B cell (primary cell): ENCODE measurements at regions not wholly inside any gene's neighbourhood (a gene's known extent, or its start where the extent isn't known, plus 50 kb on each side); places are given as distances from the start of the nearest gene placed in this dataset.

Experiments used
- ATAC-seq: fragments of 200-7000 bp; cut with Tn5 transposase; one replicate; pipeline ENCODE4 v1.10.0; 2021; ENCODE audit warnings: low read depth, mild to moderate bottlenecking, moderate number of reproducible peaks, moderate library complexity
- CTCF ChIA-PET: fragments of 350-600 bp; sonication (Branson Sonifier 250); formaldehyde crosslinking; loops from one replicate; lab custom pipeline; 2021; ENCODE audit warnings: antibody characterized with exemption, inconsistent platforms; lab: Charles Lee
- POLR2A ChIA-PET: fragments of 350-600 bp; sonication (Branson Sonifier 250); formaldehyde crosslinking; loops from one replicate; lab custom pipeline; 2021; ENCODE audit warnings: antibody characterized with exemption; lab: Charles Lee
- DNase-seq: peaks from one replicate; pipeline ENCODE4 v3.0.0; 2013
- H2AFZ ChIP-seq: 2 replicates; pipeline ENCODE4 v1.6.1; 2012; ENCODE audit warnings: mild to moderate bottlenecking, low read depth, low read length; ENCODE audit not compliant: insufficient read depth, poor library complexity, severe bottlenecking
- H3K27ac ChIP-seq, 2 donors: 1 replicate in 1 of 2; 2 replicates in 1 of 2; pipeline ENCODE4 v1.5.1; 2012 to 2013; ENCODE audit warnings: low read length in 2 of 2, mild to moderate bottlenecking in 2 of 2, moderate library complexity in 1 of 2
- H3K27me3 ChIP-seq, 4 experiments: fragments of 200-600 bp in 1 of 4; sonication (generic) in 1 of 4; replicated peaks in 1 of 4; 1 replicate in 2 of 4; 2 replicates in 2 of 4; pipeline versions ENCODE4 v1.6.1 to v1.7.0; 2013 to 2016; ENCODE audit warnings: low read length in 3 of 4, mild to moderate bottlenecking in 2 of 4, mixed read lengths in 1 of 4, moderate library complexity in 1 of 4; ENCODE audit not compliant: insufficient read depth in 4 of 4, control insufficient read depth in 3 of 4; ENCODE audit errors: control extremely low read depth in 1 of 4
- H3K36me3 ChIP-seq, 2 experiments: replicated peaks in 1 of 2; 1 replicate in 1 of 2; 2 replicates in 1 of 2; pipeline versions ENCODE4 v1.6.1 to v1.7.1; 2013; ENCODE audit warnings: low read length in 1 of 2; ENCODE audit not compliant: insufficient read depth in 2 of 2, control insufficient read depth in 1 of 2; ENCODE audit errors: control extremely low read depth in 1 of 2, extremely low read depth in 1 of 2
- H3K4me1 ChIP-seq, 2 donors: fragments of 200-600 bp in 1 of 2; sonication (generic) in 1 of 2; 1 replicate in 1 of 2; 2 replicates in 1 of 2; pipeline versions ENCODE4 v1.5.1 to v1.6.1; 2013 to 2017; ENCODE audit warnings: low read length in 2 of 2; ENCODE audit not compliant: control insufficient read depth in 2 of 2, insufficient read depth in 2 of 2
- H3K4me2 ChIP-seq: replicated peaks from 2 replicates; pipeline ENCODE3; 2012; ENCODE audit warnings: mild to moderate bottlenecking, low read depth, low read length; ENCODE audit not compliant: poor library complexity, severe bottlenecking
- H3K4me3 ChIP-seq, 5 experiments: fragments of 200-600 bp in 1 of 5; sonication (generic) in 1 of 5; 1 replicate in 3 of 5; 2 replicates in 2 of 5; pipeline versions ENCODE4 v1.5.1 to v1.7.0; 2011 to 2016; ENCODE audit warnings: low read length in 4 of 5, mild to moderate bottlenecking in 4 of 5, low read depth in 2 of 5, control low read depth in 1 of 5, moderate library complexity in 1 of 5; ENCODE audit not compliant: insufficient read depth in 1 of 5; ENCODE audit errors: control extremely low read depth in 1 of 5, extremely low read depth in 1 of 5
- H3K79me2 ChIP-seq: fragments of 200-600 bp; sonication (generic); one replicate; pipeline ENCODE4 v1.6.0; 2016; ENCODE audit warnings: low read length; ENCODE audit not compliant: control insufficient read depth, insufficient read depth
- H3K9ac ChIP-seq: fragments of 200-600 bp; sonication (generic); 2 replicates; pipeline ENCODE4 v1.6.1; 2017; ENCODE audit warnings: mild to moderate bottlenecking, low read length, moderate library complexity
- H3K9me3 ChIP-seq, 3 donors: one replicate each; pipeline versions ENCODE4 v1.6.1 to v1.7.1; 2013; ENCODE audit warnings: low read length in 2 of 3; ENCODE audit not compliant: control insufficient read depth in 2 of 3, insufficient read depth in 1 of 3; ENCODE audit errors: control extremely low read depth in 1 of 3
- H4K20me1 ChIP-seq: 2 replicates; pipeline ENCODE4 v1.6.0; 2012; ENCODE audit warnings: mild to moderate bottlenecking, low read length; ENCODE audit not compliant: insufficient read depth, control insufficient read depth, poor library complexity, severe bottlenecking
- H3K27ac Mint-ChIP-seq: one replicate; pipeline ENCODE4 v1.8.0; 2021; ENCODE audit warnings: mixed read lengths
- H3K27me3 Mint-ChIP-seq: one replicate; pipeline ENCODE4 v1.8.0; 2021; ENCODE audit warnings: mixed read lengths
- H3K4me1 Mint-ChIP-seq: one replicate; pipeline ENCODE4 v1.8.0; 2021; ENCODE audit warnings: mixed read lengths
- H3K4me3 Mint-ChIP-seq: one replicate; pipeline ENCODE4 v1.8.0; 2021; ENCODE audit warnings: mixed read lengths
- H3K9me3 Mint-ChIP-seq: one replicate; pipeline ENCODE4 v1.8.0; 2022; ENCODE audit warnings: mixed read lengths; ENCODE audit not compliant: insufficient read depth
- CTCF ChIP-seq: fragments of 200-600 bp; IDR thresholded peaks from one replicate; pipeline ENCODE4 v1.8.0; 2022; ENCODE audit warnings: antibody characterized with exemption, mild to moderate bottlenecking
- EZH2 ChIP-seq: IDR thresholded peaks from 2 replicates; pipeline ENCODE4 v1.6.1; 2012; ENCODE audit warnings: borderline replicate concordance, low read depth, mild to moderate bottlenecking, moderate library complexity, low read length; ENCODE audit not compliant: insufficient read depth, poor library complexity, severe bottlenecking
- WGBS: methylation state at CpG from one replicate; pipeline ENCODE4 v1.1.5; 2013; ENCODE audit warnings: missing lambda C conversion rate; ENCODE audit not compliant: insufficient coverage; 5-methylcytosine and 5-hydroxymethylcytosine counted together
- intact Hi-C: fragments of 100-400 bp; cut with micrococcal nuclease; formaldehyde crosslinking; loops from one replicate; pipeline ENCODE4 v1.10.0; 2022

GRCh38 chr20:57808264-57809070 lies 98.7 kb upstream of the PMEPA1 start:
- Histone ChIP-seq H3K9me3 (no peaks in the 10 kb centered on the region), H4K20me1 (no peaks in the 10 kb centered on the region), H3K4me1 (no peaks in the 10 kb centered on the region), H3K4me3 (no peak overlapping the region), H3K27me3 (peaks cover 0 to 6% (median 1%) of the 10 kb centered on the region in 4 experiments), H3K79me2 (no peaks in the 10 kb centered on the region), H2AFZ (no peak overlapping the region), H3K36me3 (no peaks in the 10 kb centered on the region), H3K27ac (no peak overlapping the region), H3K9ac (no peak overlapping the region), H3K4me2 (no peak overlapping the region)
- ATAC-seq (no peak), DNase-seq (no peak)
- H3K27me3 Mint-ChIP-seq: peaks cover 32% of the 10 kb centered on the region
- 96% methylated on average over 5 of the region's 9 CpGs for WGBS
- intact Hi-C loops: no loop called here
- H3K9me3 Mint-ChIP-seq: no peaks in the 10 kb centered on the region
- peaks cover 1% of the 10 kb centered on the region for H3K4me1 Mint-ChIP-seq
- H3K4me3 Mint-ChIP-seq: no peak overlapping the region
- H3K27ac Mint-ChIP-seq: no peak overlapping the region
- ChIA-PET CTCF (no interaction called here), POLR2A (no interaction called here)
- TF ChIP-seq CTCF (no peak), EZH2 (no peak)

- no peak overlapping the region for H2AFZ ChIP-seq
- Mint-ChIP-seq H3K9me3 (no peaks in the 10 kb centered on the region), H3K4me3 (no peak overlapping the region), H3K27ac (no peak overlapping the region), H3K27me3 (peaks cover 29% of the 10 kb centered on the region), H3K4me1 (no peaks in the 10 kb centered on the region)
- peaks cover 0 to 6% (median 0%) of the 10 kb centered on the region in 4 experiments for H3K27me3 ChIP-seq
- H3K9ac ChIP-seq: no peak overlapping the region
- TF ChIP-seq CTCF (no peak), EZH2 (no peak)
- no peaks in the 10 kb centered on the region for H3K4me1 ChIP-seq
- ATAC-seq (no peak), DNase-seq (no peak)
- intact Hi-C loops: no loop called here
- WGBS: 94% methylated on average over 9 of the region's 11 CpGs
- H3K27ac ChIP-seq: no peak overlapping the region
- no peak overlapping the region for H3K4me3 ChIP-seq
- H3K9me3 ChIP-seq: no peaks in the 10 kb centered on the region
- H3K36me3 ChIP-seq: no peaks in the 10 kb centered on the region
- H3K79me2 ChIP-seq: no peaks in the 10 kb centered on the region
- POLR2A ChIA-PET: no interaction called here
- no peak overlapping the region for H3K4me2 ChIP-seq
- CTCF ChIA-PET: no interaction called here
- no peaks in the 10 kb centered on the region for H4K20me1 ChIP-seq
These were observed 97.8 kb upstream of the PMEPA1 start for GRCh38 chr20:57807401-57808263.
